SK-N-SH treated with all-trans-retinoic acid at 6 μM for 48 hours (cell line): ENCODE measurements at regions not wholly inside any gene's neighbourhood (a gene's known extent, or its start where the extent isn't known, plus 50 kb on each side); places are given as distances from the start of the nearest gene placed in this dataset.

Experiments used
- ATAC-seq: fragments of 200-7000 bp; cut with Tn5 transposase; 3 replicates; pipeline ENCODE4 v1.9.1; 2020; ENCODE audit warnings: mild to moderate bottlenecking, moderate library complexity
- ARNTL ChIP-seq: fragments of 450-650 bp; formaldehyde crosslinking; IDR thresholded peaks from 2 replicates; pipeline ENCODE4 v1.5.0; 2020; ENCODE audit warnings: low read depth, mild to moderate bottlenecking, moderate library complexity, borderline replicate concordance
- BACH2 ChIP-seq: fragments of 250-450 bp; sonication (Bioruptor Pico); IDR thresholded peaks from 2 replicates; pipeline ENCODE4 v1.9.0; 2021; ENCODE audit warnings: mild to moderate bottlenecking, borderline replicate concordance
- CREB5 ChIP-seq: fragments of 250-450 bp; sonication (Bioruptor Pico); IDR thresholded peaks from 2 replicates; pipeline ENCODE4 v1.5.1; 2020; ENCODE audit warnings: low read depth, mild to moderate bottlenecking, moderate library complexity
- CSDC2 ChIP-seq: fragments of 250-450 bp; sonication (Bioruptor Pico); IDR thresholded peaks from 2 replicates; pipeline ENCODE4 v1.5.0; 2020; ENCODE audit warnings: mild to moderate bottlenecking, moderate library complexity
- GLIS3 ChIP-seq: fragments of 250-450 bp; sonication (Bioruptor Pico); IDR thresholded peaks from 2 replicates; pipeline ENCODE4 v1.5.0; 2020; ENCODE audit warnings: mild to moderate bottlenecking, moderate library complexity
- ISL1 ChIP-seq: fragments of 250-450 bp; sonication (Bioruptor Pico); IDR thresholded peaks from 2 replicates; pipeline ENCODE4 v2.1.2; 2022; ENCODE audit warnings: mild to moderate bottlenecking, moderate library complexity
- PPARA ChIP-seq: fragments of 250-450 bp; sonication (Bioruptor Pico); IDR thresholded peaks from 2 replicates; pipeline ENCODE4 v1.5.0; 2020; ENCODE audit warnings: mild to moderate bottlenecking, borderline replicate concordance
- RARB ChIP-seq: fragments of 250-450 bp; sonication (Bioruptor Pico); IDR thresholded peaks from 2 replicates; pipeline ENCODE4 v1.8.0; 2021; ENCODE audit warnings: mild to moderate bottlenecking, moderate library complexity
- SNAI2 ChIP-seq: fragments of 250-450 bp; sonication (Bioruptor Pico); IDR thresholded peaks from 2 replicates; pipeline ENCODE4 v1.5.0; 2020; ENCODE audit warnings: mild to moderate bottlenecking, moderate library complexity
- TCF4 ChIP-seq: fragments of 250-450 bp; sonication (Bioruptor Pico); IDR thresholded peaks from 2 replicates; pipeline ENCODE4 v1.8.0; 2021; ENCODE audit warnings: mild to moderate bottlenecking, moderate library complexity, borderline replicate concordance
- TOX ChIP-seq: fragments of 250-450 bp; sonication (Bioruptor Pico); IDR thresholded peaks from 2 replicates; pipeline ENCODE4 v1.8.0; 2021; ENCODE audit warnings: mild to moderate bottlenecking, moderate library complexity, borderline replicate concordance
- ZC3H10 ChIP-seq: fragments of 250-450 bp; sonication (Bioruptor Pico); IDR thresholded peaks from 2 replicates; pipeline ENCODE4 v1.5.1; 2021; ENCODE audit warnings: mild to moderate bottlenecking, moderate library complexity
- ZFP30 ChIP-seq: fragments of 450-650 bp; formaldehyde crosslinking; IDR thresholded peaks from 2 replicates; pipeline ENCODE4 v1.5.0; 2022; ENCODE audit warnings: mild to moderate bottlenecking, moderate library complexity
- ZNF565 ChIP-seq: fragments of 450-650 bp; formaldehyde crosslinking; conservative IDR thresholded peaks from 2 replicates; pipeline ENCODE4 v1.5.0; 2020; ENCODE audit warnings: low read depth, mild to moderate bottlenecking, moderate library complexity
- ZNF8 ChIP-seq: fragments of 450-650 bp; formaldehyde crosslinking; IDR thresholded peaks from 2 replicates; pipeline ENCODE4 v1.5.0; 2020; ENCODE audit warnings: mild to moderate bottlenecking, moderate library complexity
- TF ChIP-seq, protein P1 (sequence below): fragments of 250-450 bp; sonication (Bioruptor Pico); IDR thresholded peaks from 2 replicates; pipeline ENCODE4 v1.5.0; 2020; ENCODE audit warnings: mild to moderate bottlenecking, moderate library complexity
- TF ChIP-seq, protein P2 (sequence below): fragments of 250-450 bp; sonication (Bioruptor Pico); IDR thresholded peaks from 2 replicates; pipeline ENCODE4 v1.8.0; 2021; ENCODE audit warnings: low read depth, mild to moderate bottlenecking, moderate library complexity, borderline replicate concordance
- TF ChIP-seq, protein P3 (sequence below): fragments of 250-450 bp; sonication (Bioruptor Pico); IDR thresholded peaks from 2 replicates; pipeline ENCODE4 v1.8.0; 2020; ENCODE audit warnings: mild to moderate bottlenecking, moderate library complexity, borderline replicate concordance
- TF ChIP-seq, protein P4 (sequence below): fragments of 250-450 bp; sonication (Bioruptor Pico); IDR thresholded peaks from 2 replicates; pipeline ENCODE4 v1.5.1; 2021; ENCODE audit warnings: mild to moderate bottlenecking, moderate library complexity

DNA sequence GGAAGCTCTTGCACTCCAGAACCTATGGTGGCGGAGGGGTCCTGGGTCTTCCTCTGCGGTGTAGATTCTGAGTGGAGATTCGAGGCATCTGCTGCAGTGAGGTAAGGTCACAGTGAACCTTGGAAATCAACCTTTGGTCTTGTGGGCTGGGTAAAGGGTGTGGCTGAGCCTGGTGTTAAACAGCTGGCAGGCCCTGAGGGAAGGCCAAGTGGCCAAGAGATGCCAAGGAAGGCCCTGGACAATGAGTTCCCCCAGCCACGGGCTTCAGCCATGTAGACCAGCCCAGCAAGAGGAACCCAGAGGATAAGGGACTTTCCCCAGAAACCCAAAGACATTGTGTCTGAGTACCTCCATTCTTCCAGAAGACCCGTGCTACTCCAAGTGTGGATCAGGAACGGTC lies 137.2 kb upstream of the ETS2 start:
- no peak for ATAC-seq
- no peak for TF ChIP-seq ZFP30 (CRISPR knock-in tag)
- TF ChIP-seq ARNTL (CRISPR knock-in tag), result no peak
- TF ChIP-seq PPARA (CRISPR knock-in tag), result no peak
- TF ChIP-seq GLIS3 (CRISPR knock-in tag), result no peak

DNA sequence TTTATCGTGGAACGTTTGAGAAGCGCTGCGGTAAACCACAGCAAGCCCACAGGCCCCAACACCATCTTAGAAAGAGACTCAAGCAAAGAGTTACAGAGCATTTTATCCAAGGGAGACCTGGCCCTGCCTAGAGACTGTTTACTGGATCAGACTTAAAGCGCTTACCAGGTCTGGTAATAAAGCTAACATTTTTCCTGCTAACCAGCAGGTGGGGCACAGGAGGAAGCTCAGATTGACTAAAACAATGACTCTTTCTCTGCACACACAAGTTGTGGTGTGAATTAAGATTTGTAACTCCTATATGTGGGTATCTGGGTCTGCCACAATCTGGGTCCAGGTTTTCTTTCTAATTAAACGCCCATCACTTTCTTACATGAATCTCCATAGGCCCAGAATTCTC lies 136.5 kb upstream of the ETS2 start:
- peak; percentile 90 for ATAC-seq
- TF ChIP-seq TCF4 (CRISPR knock-in tag) (no peak), ARNTL (CRISPR knock-in tag) (no peak), BACH2 (CRISPR knock-in tag) (no peak), GLIS3 (CRISPR knock-in tag) (no peak), ZC3H10 (no peak), SNAI2 (no peak), CREB5 (CRISPR knock-in tag) (no peak), ZNF8 (no peak), ZFP30 (CRISPR knock-in tag) (no peak)
- TF ChIP-seq, protein P1, sequence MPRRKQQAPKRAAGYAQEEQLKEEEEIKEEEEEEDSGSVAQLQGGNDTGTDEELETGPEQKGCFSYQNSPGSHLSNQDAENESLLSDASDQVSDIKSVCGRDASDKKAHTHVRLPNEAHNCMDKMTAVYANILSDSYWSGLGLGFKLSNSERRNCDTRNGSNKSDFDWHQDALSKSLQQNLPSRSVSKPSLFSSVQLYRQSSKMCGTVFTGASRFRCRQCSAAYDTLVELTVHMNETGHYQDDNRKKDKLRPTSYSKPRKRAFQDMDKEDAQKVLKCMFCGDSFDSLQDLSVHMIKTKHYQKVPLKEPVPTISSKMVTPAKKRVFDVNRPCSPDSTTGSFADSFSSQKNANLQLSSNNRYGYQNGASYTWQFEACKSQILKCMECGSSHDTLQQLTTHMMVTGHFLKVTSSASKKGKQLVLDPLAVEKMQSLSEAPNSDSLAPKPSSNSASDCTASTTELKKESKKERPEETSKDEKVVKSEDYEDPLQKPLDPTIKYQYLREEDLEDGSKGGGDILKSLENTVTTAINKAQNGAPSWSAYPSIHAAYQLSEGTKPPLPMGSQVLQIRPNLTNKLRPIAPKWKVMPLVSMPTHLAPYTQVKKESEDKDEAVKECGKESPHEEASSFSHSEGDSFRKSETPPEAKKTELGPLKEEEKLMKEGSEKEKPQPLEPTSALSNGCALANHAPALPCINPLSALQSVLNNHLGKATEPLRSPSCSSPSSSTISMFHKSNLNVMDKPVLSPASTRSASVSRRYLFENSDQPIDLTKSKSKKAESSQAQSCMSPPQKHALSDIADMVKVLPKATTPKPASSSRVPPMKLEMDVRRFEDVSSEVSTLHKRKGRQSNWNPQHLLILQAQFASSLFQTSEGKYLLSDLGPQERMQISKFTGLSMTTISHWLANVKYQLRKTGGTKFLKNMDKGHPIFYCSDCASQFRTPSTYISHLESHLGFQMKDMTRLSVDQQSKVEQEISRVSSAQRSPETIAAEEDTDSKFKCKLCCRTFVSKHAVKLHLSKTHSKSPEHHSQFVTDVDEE, result no peak
- TF ChIP-seq, protein P2, sequence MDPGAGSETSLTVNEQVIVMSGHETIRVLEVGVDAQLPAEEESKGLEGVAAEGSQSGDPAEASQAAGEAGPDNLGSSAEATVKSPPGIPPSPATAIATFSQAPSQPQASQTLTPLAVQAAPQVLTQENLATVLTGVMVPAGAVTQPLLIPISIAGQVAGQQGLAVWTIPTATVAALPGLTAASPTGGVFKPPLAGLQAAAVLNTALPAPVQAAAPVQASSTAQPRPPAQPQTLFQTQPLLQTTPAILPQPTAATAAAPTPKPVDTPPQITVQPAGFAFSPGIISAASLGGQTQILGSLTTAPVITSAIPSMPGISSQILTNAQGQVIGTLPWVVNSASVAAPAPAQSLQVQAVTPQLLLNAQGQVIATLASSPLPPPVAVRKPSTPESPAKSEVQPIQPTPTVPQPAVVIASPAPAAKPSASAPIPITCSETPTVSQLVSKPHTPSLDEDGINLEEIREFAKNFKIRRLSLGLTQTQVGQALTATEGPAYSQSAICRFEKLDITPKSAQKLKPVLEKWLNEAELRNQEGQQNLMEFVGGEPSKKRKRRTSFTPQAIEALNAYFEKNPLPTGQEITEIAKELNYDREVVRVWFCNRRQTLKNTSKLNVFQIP (CRISPR knock-in tag), result no peak

DNA sequence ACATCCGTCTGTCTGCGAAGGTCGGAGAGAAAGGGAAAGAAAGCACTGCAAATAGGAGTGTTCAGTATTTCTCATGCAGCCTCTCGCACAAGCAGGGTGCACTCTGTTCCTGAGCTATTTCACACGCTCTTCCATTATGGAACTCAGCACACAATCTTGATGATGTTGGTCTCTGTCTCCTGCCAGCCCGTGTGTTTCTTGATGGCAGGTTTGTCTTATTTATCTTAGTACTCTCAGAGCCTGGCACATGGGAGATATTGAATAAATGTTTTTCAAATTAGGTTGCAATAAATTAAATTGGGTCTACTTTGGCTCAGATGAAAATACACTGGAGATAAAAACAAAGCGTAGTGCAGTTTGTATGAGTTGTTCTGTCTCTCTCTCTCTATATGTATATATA lies 134.9 kb upstream of the ETS2 start:
- no peak for ATAC-seq

GRCh38 chr21:38671773-38672172 lies 134.0 kb upstream of the ETS2 start:
- ATAC-seq, result no peak
- TF ChIP-seq PPARA (CRISPR knock-in tag) (no peak), ZNF565 (no peak), CSDC2 (CRISPR knock-in tag) (no peak), BACH2 (CRISPR knock-in tag) (no peak), TOX (CRISPR knock-in tag) (no peak), SNAI2 (no peak), RARB (CRISPR knock-in tag) (no peak), CREB5 (CRISPR knock-in tag) (no peak)
- TF ChIP-seq, protein P3, sequence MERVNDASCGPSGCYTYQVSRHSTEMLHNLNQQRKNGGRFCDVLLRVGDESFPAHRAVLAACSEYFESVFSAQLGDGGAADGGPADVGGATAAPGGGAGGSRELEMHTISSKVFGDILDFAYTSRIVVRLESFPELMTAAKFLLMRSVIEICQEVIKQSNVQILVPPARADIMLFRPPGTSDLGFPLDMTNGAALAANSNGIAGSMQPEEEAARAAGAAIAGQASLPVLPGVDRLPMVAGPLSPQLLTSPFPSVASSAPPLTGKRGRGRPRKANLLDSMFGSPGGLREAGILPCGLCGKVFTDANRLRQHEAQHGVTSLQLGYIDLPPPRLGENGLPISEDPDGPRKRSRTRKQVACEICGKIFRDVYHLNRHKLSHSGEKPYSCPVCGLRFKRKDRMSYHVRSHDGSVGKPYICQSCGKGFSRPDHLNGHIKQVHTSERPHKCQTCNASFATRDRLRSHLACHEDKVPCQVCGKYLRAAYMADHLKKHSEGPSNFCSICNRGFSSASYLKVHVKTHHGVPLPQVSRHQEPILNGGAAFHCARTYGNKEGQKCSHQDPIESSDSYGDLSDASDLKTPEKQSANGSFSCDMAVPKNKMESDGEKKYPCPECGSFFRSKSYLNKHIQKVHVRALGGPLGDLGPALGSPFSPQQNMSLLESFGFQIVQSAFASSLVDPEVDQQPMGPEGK, result no peak
- TF ChIP-seq, protein P4, sequence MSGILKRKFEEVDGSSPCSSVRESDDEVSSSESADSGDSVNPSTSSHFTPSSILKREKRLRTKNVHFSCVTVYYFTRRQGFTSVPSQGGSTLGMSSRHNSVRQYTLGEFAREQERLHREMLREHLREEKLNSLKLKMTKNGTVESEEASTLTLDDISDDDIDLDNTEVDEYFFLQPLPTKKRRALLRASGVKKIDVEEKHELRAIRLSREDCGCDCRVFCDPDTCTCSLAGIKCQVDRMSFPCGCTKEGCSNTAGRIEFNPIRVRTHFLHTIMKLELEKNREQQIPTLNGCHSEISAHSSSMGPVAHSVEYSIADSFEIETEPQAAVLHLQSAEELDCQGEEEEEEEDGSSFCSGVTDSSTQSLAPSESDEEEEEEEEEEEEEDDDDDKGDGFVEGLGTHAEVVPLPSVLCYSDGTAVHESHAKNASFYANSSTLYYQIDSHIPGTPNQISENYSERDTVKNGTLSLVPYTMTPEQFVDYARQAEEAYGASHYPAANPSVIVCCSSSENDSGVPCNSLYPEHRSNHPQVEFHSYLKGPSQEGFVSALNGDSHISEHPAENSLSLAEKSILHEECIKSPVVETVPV (CRISPR knock-in tag), result no peak

More for the DNA sequence above, 134.9 kb upstream of the ETS2 start:
- TF ChIP-seq, protein P3, result no peak
- TF ChIP-seq ZFP30 (CRISPR knock-in tag) (no peak), ZNF565 (no peak), BACH2 (CRISPR knock-in tag) (no peak), PPARA (CRISPR knock-in tag) (no peak), ISL1 (CRISPR knock-in tag) (no peak)
- TF ChIP-seq, protein P2 (CRISPR knock-in tag), result no peak
